ENCODE measurements at regions not wholly inside any gene's neighbourhood (a gene's known extent, or its start where the extent isn't known, plus 50 kb on each side); places are given as distances from the start of the nearest gene placed in this dataset.

DNA sequence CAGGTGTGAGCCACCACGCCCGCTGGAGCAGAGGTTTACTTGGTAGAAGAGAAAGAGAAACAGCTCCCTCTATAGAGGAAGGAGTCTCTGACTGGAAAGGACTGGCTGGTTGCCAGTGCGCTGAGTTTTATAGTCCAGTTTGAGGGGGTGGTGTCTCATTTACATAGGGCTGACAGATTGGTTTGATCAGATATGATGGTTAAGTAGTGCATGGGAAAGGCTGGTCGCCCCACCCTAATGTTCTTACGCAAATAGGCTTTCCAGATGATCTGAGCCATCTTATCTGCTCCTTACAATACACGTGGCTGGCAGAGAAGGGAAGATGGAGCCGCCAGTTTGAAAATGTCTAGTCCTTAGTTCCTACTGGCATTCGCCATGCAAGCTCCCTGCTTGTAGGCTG is 439.5 kb downstream of the NAF1 start:
- no peak for DNase-seq

DNA sequence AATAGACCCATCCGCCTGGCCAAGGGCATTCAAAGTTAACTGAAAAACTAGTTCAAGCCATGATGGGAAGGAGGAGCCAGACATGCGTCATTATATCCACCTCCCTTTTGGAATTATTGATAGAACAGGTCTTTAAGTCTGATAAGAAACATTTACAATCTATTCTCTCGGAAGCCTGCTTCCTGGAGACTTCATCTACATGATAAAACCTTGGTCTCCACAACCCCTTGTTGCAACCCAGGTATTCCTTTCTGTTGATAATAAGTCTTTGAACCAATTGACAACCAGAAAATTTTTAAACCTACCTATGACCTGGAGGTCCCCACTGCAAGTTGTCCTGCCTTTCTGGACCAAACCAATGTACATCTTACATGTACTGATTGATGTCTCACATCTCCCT is 451.3 kb downstream of the NAF1 start:
- no peak for DNase-seq

DNA sequence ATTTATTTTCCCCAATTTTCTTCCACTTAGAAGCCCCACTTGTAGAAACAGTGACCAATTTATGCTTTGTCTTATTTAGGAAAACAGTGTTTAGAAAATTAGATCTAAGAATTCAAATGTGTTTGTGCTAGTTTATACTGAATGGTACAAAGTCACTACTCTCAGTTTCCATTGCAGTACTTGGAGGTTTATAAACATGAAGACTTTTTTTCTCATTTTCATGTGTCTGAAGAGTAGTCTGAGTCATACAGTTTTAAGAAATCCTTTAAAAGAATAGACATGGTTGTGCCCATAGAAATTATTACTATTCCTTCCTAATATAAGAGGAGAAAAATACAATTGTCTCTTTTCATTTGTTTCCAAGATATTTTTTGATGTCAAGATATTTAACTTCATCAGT is 458.7 kb downstream of the NAF1 start:
- no peak for DNase-seq

DNA sequence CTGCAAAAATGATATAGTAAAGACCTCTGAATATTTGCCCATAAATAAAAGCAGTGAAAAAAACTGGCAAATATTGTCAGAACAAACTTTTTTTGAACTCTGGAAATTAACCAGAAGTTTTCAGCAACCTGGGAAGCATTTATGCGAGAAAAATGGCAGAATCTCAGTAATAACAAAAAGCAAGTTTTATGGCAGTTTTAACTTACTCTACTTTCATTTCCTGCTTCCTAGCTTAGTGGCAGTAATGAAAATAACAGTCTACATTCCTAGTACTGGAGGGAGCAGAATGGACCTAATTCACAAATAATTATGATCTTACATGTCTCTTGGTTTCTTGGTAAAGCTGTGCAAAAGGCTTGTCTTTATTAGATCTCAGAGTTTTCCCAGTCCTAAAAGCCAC is 460.1 kb downstream of the NAF1 start:
- no peak for DNase-seq

DNA sequence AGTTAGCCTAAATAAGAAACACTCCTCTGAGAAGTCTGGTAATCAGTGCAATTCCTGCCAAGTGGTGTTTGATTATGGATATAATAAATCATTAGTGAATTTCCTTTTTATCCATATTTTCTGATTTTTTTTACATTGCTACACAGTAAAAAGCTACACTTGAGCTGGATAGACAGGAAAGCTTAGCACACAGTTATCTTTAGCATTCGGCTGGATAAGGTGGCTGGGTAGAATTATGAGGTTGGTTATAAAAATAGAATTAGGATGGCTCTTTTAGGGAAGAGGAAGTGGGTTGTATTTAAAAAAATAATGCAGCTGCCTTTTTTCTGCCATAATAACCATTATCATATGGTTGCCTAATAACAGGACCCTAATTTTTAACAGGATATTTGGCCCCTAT is 460.6 kb downstream of the NAF1 start:
- DNase-seq: no peak

DNA sequence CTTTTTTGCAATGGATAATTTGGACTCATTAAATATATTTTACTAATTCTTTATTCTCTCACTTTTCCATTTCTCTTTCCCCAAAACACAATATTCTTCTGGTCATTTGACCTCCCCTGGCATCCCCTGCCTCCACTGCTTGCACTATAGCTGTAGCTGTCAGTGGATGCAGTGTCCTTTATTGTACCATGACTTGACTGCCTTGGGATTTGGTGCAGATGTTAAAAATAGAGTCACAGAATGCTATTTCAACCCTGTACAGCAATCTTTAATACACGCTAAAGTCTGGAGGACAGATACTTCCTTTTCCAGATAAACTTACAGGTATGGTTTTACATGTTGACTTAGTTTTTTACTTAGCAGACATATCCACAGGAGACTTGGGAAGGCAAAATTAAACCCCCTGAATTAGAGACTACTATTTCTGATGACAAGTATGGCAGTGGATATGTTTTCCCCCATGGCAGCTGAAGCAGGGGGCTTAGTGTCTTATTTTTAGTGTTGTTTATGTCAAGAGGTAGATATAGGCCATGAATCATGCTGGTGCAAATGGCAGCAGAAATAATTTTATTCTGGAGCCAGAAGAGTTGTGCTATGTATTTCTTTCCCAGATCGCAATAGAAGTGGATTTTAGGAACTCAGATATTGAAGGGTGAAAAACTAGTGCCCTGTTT is 461.4 kb downstream of the NAF1 start:
- DNase-seq: no peak

DNA sequence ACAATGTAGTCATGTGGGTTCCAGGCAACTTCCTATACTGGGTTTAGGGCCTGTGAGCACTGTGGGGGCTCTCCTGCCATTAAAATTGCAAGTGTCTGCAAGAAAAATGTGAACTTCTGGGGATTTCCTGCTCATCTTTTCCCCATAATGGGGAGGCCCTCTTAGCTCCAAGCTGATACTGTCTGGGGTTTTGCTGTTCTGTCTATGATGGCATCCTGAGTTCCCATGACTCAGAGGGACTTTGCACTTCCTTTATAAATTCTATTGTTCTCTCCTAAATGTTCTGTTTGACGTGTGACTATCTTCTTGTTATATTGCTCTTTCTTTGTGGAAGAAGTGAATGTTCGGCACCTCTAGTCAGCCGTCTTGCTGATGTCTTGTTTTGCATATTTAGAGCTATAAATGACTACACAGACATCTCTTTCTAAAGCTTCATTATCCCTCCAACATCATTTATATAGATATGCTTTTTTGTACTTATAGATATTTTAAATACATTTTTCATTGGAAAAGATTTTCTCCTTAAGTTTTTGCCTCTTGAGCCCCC is 465.8 kb downstream of the NAF1 start:
- no peak for DNase-seq

DNA sequence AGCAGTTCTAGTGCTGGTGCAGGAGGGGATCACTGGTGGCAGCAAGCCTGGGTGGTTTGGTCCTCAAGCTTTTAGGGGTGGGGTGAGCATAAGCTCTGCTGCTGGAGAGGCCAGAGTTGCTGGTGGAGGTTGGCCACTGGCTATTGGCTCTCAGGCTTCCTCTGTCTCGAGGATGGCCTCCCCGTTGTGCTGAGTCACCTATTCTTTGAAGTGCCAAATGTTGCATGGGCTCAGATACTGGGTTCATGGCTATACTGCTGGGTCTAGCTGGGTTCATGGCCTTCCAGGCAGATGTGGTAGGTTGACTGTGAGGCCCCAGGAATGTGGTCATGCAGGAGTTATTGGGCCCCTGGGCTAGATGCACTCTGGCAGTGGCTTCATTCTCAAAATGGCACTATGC is 466.3 kb downstream of the NAF1 start:
- no peak for DNase-seq

DNA sequence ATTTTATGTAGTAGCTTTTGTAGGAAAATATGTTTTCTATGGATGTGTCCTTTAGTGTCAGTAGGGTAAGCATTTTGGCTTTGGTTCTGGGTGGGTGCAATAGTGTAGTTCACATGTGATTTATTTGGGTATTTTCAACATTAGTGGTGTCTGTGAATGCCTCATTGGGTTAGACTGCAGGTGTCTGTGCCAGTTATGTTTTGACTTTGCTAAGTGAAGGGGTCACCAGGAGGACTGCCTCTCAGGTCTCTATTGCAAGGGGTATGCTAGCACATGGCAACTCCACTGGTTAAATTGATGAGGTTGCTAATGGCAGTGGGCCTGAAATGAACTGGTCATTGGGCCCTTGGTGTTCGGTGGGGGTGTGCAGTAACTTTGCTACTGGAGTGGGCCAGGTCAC is 467.1 kb downstream of the NAF1 start:
- no peak for DNase-seq

DNA sequence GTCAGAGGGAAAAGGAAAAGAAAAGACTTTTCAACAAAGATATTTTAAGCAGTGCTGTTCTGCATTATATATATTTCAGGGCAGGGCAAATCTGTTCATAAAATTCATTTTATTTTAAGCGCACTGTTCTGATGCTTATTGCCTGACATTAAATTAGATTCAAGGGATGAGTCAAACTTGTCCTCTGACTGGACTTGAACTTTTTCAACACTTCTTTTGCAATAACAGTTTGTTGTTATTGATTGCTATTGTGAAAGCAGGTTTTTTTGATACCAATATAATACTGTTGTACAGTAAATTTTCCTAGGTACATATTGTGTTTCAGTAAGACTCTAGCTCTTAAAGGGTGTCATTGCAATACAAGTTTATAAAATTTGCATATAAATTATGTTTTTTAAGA is 481.3 kb downstream of the NAF1 start:
- DNase-seq: no peak

DNA sequence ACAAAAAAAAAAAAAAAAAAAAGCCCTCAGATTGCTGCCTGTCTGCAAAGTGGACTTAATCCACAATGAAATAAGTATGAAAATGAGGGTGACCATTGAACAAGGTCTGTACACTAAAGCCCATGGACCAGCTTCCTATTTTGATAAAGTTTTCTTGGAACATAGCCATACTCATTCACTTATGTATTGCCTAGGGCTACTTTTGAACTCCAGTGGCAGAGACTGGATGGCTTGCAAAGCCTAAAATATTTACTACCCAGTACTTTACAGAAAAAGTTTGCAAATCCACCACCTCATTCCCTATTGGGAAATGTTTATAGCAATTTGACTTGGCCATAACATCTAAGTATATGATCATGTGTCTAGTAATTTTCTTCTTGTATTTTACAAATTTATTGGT is 481.7 kb downstream of the NAF1 start:
- no peak for DNase-seq

DNA sequence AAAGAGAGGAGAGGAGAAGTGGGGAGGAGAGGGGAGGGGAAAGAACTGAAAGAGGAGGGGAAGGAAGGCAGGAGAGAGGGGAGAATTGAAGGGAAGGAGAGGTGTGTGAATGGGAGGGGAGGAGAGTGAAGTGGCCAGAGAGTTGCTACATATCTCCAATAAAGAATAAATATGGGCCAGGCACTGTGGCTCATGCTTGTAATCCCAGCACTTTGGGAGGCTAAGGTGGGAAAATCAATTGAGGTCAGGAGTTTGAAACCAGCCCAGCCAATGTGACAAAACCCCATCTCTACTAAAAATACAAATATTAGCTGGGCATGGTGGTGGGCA is 482.4 kb downstream of the NAF1 start:
- DNase-seq: no peak

DNA sequence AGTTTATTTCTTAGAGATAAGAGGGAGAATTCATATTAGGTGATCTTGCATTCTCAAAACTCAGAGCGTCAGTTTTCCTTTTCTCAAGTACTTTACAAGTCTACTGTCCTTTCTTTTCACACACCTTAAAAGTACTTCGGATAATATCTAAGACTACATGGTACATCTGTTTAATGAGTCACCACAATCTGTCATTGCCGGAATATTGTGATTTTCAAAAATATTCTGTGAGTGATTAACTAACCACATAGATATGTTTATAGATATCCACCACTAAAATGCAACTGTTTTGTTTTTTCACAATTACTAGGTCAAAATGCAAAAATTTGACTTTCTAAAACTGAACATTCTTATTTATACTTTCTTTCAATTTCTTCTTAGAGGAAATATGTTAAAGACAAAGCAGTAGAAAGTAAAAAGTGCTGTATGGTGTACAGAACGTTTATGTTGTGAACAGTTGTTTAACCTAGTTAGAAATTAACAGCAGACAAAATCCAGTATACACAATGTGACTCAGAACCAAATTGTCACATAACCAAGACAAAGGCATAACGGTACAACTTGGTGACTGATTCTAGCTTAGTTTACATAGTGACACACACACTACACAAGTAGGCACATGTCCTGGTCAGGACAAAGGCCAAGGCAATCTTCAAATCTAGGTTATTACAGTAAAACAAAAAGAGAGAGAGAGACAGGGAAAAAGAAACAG is 482.9 kb downstream of the NAF1 start:
- no peak for DNase-seq

DNA sequence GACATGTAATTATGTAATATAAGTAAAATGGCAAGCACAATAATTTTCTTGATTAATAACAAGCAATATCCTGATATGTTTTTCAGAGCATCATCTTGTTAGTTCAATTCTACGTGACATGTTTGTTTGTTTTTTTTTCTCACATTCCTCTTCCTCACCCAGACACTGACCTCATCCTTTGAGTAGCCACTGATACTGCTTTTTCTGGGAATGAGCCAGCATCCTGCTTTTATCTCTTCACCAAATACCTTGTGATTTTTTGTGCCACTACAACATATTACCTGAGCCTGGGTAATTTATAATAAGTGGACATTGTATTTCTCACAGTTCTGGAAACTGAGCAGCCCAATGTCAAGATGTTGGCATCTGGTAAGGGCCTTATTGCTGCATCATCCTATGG is 484.0 kb downstream of the NAF1 start:
- DNase-seq: no peak

DNA sequence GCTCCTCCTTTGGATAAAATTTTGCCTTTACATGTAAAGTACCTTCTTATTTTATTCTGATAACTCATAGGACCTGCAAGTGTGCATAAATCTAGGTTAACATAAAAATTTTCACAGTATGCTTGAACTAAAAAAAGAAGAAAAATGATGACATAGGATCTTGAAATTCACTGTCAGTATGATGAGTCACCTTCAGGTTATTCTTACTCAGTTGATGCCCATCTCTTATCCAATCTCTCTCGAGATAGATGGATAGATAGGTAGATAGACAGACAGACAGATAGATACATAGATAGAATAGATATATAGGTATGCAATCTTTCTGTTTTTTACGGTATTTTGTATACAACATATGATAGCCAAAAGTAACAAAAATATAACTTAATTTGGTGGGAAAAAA is 485.5 kb downstream of the NAF1 start:
- no peak for DNase-seq

DNA sequence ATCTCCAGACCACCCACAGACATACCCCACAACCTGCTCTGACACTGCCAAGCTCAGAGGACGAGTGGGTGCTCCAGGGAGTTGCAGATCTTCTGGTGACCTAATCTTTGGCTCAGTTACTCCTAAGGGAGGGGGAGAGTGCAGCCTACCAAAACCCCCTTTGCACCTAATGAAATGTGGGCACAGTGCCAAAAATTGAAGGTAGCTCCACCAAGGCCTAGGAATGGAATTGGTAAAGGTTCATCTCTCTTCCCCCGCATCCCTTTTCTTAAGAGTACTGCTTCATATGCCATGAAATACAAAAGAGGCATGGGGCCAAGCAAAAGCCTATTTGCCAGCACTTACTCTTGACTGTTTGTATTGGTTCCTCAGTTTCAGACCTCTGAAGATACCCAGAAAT is 491.0 kb downstream of the NAF1 start:
- DNase-seq: no peak

DNA sequence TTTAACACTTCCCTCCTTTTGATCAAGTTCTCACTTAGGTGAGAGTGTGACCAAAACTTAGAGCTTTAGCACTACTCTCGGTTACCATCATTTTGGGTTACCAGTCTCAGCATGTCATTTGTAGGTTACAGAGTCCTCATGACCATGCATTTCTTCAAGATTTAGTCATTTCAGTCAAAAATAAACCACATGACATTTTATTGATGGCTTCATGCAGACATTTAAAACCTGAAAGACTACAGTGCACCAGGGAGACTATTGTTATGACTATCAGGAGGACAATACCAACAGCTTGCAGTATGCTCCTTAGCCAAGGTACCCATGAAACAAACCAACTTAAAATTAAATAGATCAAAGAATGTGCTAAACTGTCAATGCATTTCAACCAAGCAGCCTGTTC is 498.1 kb upstream of the FSTL5 start:
- DNase-seq: no peak

DNA sequence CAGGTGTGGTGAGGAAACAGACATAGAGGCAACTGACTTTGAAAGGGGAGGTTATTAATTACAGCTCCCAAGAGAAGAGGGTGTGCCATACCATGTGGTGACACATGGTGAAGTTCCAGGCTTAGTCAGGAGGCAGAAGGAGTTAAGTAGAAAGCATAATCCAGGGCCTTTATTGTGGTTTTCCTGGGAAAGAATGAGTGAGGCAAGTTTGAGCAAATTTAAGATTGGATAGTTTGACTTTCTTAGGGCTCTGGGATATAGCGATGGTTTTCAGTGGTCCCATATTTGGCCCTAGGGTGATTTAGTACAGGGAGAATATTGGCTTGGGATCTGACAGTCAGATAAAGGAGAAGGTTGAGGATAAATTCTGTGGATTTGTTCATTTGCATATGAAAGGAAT is 495.9 kb upstream of the FSTL5 start:
- no peak for DNase-seq

DNA sequence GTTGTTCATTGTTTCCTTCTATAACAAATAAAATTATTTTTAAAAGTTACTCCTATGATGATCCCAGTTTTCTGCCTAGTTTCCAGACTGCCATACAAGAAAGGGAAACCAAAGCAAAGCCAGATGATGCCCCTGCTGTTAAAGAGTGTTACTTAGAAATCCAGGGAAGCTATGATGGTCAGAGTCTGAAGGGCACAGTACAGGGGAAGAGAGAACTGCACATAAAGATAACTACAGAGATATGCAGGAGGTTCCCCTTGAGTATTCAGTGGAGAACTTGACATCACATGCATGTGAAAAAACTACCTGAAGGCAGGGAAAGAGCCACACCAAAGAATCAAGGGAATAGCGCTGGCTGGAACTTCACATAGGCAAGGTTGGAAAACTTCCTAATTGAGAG is 494.2 kb upstream of the FSTL5 start:
- no peak for DNase-seq

DNA sequence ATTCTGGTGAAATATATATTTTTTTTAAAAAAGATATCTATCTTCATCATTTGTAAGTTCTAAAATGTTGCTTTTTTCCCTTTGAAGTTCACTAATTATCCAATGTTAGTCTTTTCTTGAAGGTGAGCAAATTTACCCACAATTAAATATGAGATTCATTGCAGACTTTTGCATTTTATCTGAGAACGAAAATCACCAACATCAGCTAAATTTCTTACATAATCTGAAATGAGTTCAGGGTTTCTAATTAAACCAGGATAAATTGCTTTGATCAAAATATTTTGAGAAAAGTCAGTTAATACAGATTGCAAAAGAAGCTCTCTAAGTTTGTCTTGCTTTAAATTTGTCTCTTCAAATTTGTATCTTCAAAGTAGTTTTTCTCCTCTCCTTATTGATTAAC is 486.4 kb upstream of the FSTL5 start:
- no peak for DNase-seq

DNA sequence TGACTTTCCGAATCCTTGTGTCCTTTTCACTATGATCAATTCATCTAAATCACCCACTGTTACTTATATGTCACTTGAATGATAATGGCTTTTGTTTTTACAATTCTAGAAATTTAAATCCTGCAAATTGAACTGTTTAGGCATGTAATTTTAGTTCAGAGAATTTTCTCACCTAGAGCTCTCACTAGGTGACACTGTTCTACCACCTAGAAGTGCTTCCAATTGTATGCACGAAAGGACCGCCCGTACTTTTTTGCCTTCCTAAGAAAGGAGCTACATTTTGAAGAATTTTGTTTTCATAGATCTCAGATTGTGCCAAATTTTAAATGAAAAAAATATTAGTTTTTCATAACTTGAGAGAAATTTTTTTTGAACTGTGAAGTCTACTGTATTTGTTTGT is 481.6 kb upstream of the FSTL5 start:
- no peak for DNase-seq

DNA sequence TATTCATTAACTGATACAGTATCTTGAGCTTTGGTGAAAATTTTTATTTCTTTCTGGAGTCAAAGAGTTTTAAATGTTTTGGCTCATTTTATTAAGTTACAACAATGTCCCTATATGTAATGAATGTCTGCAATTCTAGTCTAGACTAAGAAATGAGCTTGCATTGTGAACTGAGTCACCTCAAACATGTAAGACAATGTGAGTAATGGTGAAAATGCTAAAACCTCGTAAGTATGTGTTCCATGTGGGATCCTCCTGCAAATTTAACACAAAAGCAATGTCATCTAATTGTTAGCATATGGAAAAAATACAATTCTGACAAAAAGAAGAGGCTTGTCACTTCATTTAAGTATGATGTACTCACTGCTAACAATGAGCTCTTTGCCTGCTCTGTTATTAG is 480.5 kb upstream of the FSTL5 start:
- no peak for DNase-seq

DNA sequence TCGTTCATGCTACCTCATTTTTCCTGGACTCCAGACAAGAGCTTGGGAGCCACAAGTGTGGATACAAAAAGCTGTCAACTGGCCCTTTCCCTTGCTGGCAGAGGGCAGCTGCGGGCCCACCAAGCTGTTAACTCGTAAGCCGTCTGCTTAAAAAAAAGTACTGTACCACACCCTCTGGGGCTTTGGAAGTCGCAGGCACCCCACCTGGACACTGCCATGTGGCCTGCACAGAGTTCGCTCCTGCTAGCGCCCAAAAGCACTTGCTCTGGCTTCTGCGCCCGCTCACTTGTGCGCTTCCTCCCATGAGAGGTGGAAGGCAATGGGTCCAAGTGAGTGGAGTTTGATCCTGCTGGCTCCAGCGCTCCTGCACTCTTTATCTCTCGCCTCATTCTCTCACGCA is 476.4 kb upstream of the FSTL5 start:
- DNase-seq: no peak

DNA sequence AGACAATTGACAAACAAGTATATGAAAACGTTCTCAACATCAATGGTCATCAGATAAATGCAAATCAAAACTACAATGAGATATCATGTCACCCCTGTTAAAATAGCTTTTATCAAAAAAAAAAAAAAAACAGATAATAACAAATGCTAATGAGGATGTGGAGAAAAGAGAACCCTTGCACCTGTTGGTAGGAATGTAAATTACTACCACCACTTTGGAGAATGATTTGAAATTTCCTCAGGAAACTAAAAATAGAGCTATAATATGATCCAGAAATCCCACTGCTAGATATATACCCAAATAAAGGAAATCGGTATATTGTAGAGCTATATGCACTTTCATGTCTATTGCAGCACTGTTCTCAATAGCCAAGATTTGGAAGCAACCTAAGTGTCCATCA is 470.6 kb upstream of the FSTL5 start:
- no peak for DNase-seq

DNA sequence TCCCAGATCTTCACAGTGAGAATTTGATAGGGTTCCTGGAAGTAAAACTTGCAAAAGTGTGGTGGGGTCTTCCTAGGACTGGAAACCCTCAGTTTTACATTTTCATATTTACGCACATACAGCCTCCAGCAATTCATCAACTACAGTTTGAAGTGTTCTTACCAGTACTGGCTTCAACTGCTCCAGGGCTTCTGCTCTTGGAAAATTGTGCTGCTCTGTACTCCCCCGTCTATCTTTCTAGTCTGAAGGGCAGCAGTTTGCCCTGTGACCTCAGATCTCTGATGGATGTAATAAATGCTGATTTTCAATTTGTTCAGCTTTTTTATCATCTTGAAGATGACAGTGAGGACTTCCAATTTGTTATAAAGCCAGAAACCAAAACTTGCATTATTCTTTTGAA is 458.9 kb upstream of the FSTL5 start:
- no peak for DNase-seq

Data from cerebellar nuclear complex (tissue), 1 donor.